Gastroesophageal sphincter (tissue), 4 donors: ENCODE measurements at regions not wholly inside any gene's neighbourhood (a gene's known extent, or its start where the extent isn't known, plus 50 kb on each side); places are given as distances from the start of the nearest gene placed in this dataset.

ENCODE experiments used
- ATAC-seq: fragments of 150-250 bp; one replicate; pipeline ENCODE4 v1.9.1; 2016; ENCODE audit warnings: mild to moderate bottlenecking, moderate library complexity
- H3K27ac ChIP-seq, 4 donors: fragments of 200-600 bp; sonication (generic) in 3 of 4; 1 replicate in 3 of 4; 2 replicates in 1 of 4; pipeline ENCODE4 v1.5.1; 2016 to 2019
- H3K27me3 ChIP-seq: fragments of 200-600 bp; sonication (generic); one replicate; pipeline ENCODE4 v1.5.1; 2019
- H3K36me3 ChIP-seq, 2 donors: fragments of 200-600 bp; sonication (generic); one replicate each; pipeline ENCODE4 v1.5.1; 2019; ENCODE audit warnings: control low read depth in 1 of 2
- H3K4me1 ChIP-seq, 3 donors: fragments of 200-600 bp; sonication (generic); 1 replicate in 2 of 3; 2 replicates in 1 of 3; pipeline ENCODE4 v1.5.1; 2016 to 2019; ENCODE audit warnings: control low read depth in 2 of 3
- H3K4me3 ChIP-seq, 2 donors: fragments of 200-600 bp; sonication (generic); one replicate each; pipeline ENCODE4 v1.5.1; 2019; ENCODE audit warnings: mild to moderate bottlenecking in 1 of 2, moderate library complexity in 1 of 2
- H3K9me3 ChIP-seq, 3 donors: fragments of 200-600 bp; sonication (generic); one replicate each; pipeline ENCODE4 v1.5.1; 2017 to 2019; ENCODE audit warnings: control low read depth in 2 of 3
- EP300 ChIP-seq: sonication (generic); formaldehyde crosslinking; IDR thresholded peaks from one replicate; pipeline ENCODE4 v1.6.1; 2017; ENCODE audit warnings: antibody characterized with exemption, mild to moderate bottlenecking
- POLR2A ChIP-seq, 2 donors: fragments of 450-650 bp; IDR thresholded peaks; one replicate each; pipeline ENCODE4 v1.6.1; 2017; ENCODE audit warnings: antibody characterized with exemption in 2 of 2, mild to moderate bottlenecking in 2 of 2, moderate library complexity in 1 of 2
- POLR2AphosphoS5 ChIP-seq: sonication (generic); formaldehyde crosslinking; IDR thresholded peaks from one replicate; pipeline ENCODE4 v1.6.1; 2017; ENCODE audit warnings: antibody characterized with exemption
- WGBS, 2 donors: methylation state at CpG; one replicate each; pipeline ENCODE4 v1.1.5; 2018; ENCODE audit warnings: low coverage in 1 of 2; 5-methylcytosine and 5-hydroxymethylcytosine counted together
- TF ChIP-seq, protein P1 (sequence below), 4 experiments: fragments of 200-600 bp in 2 of 4; fragments of 450-650 bp in 2 of 4; sonication (generic) in 1 of 4; IDR thresholded peaks; one replicate each; pipeline ENCODE4 v1.5.1; 2017 to 2019; ENCODE audit warnings: antibody characterized with exemption in 4 of 4, mild to moderate bottlenecking in 2 of 4, moderate library complexity in 2 of 4

DNA sequence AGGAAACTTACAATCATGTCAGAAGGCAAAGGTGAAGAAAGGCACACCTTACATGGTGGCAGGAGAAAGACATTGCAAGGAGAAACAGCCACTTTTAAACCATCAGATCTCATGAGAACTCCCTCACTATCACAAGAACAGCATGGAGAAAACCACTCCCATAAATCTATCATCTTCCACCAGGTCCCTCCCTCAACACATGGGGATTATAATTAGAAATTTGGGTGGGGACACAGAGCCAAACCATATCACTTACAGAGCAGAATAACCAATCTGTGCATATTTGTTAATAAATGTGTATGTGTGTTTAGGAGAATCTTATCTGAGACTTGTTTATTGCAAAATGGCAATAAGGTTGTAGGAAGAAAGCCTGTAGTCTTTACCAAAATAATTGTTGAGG lies 205.2 kb upstream of the ANO3 start:
- H3K4me1 ChIP-seq = no peaks in the 10 kb centered on the region
- no peak for ATAC-seq
- no peak overlapping the region for H3K4me3 ChIP-seq
- H3K36me3 ChIP-seq = no peaks in the 10 kb centered on the region
- no peaks in the 10 kb centered on the region for H3K9me3 ChIP-seq
- H3K27ac ChIP-seq = no peak overlapping the region
- TF ChIP-seq POLR2A (IDR thresholded peaks at IDR 0.05) = no peak
- no peak for TF ChIP-seq POLR2AphosphoS5
- TF ChIP-seq, protein P1, sequence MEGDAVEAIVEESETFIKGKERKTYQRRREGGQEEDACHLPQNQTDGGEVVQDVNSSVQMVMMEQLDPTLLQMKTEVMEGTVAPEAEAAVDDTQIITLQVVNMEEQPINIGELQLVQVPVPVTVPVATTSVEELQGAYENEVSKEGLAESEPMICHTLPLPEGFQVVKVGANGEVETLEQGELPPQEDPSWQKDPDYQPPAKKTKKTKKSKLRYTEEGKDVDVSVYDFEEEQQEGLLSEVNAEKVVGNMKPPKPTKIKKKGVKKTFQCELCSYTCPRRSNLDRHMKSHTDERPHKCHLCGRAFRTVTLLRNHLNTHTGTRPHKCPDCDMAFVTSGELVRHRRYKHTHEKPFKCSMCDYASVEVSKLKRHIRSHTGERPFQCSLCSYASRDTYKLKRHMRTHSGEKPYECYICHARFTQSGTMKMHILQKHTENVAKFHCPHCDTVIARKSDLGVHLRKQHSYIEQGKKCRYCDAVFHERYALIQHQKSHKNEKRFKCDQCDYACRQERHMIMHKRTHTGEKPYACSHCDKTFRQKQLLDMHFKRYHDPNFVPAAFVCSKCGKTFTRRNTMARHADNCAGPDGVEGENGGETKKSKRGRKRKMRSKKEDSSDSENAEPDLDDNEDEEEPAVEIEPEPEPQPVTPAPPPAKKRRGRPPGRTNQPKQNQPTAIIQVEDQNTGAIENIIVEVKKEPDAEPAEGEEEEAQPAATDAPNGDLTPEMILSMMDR (IDR thresholded peaks at IDR 0.05) = no peak
- no peaks in the 10 kb centered on the region for H3K27me3 ChIP-seq

GRCh38 chr11:26127336-26127735 lies 204.6 kb upstream of the ANO3 start:
- TF ChIP-seq, protein P1 (IDR thresholded peaks at IDR 0.05) = no peak
- no peak for TF ChIP-seq EP300
- no peak for TF ChIP-seq POLR2A (IDR thresholded peaks at IDR 0.05)
- Histone ChIP-seq H3K27me3 (no peaks in the 10 kb centered on the region), H3K4me1 (no peaks in the 10 kb centered on the region), H3K27ac (no peak overlapping the region), H3K9me3 (no peaks in the 10 kb centered on the region), H3K4me3 (no peak overlapping the region), H3K36me3 (no peaks in the 10 kb centered on the region)
- no peak for ATAC-seq

DNA sequence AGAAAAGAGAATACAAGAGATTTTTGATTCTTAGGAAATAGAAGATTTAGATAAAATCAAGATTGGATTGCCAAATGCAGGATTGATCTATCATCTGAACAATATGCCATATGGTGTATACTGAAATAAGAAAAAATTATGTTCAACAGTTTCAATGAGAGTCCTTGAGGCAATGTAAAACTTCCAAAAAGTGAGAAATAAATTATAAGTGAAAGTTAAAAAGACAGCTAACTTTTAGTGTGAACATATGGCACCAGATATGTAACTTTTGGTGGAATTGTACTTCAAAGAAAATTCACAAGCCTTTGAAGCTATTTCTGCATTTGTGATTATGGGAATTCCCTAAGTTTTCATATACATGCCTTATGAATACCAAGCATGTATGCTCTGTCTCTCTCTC lies 200.5 kb upstream of the ANO3 start:
- H3K27me3 ChIP-seq = no peaks in the 10 kb centered on the region
- H3K36me3 ChIP-seq = no peaks in the 10 kb centered on the region
- no peak for TF ChIP-seq POLR2AphosphoS5
- no peak for TF ChIP-seq POLR2A (IDR thresholded peaks at IDR 0.05)
- TF ChIP-seq, protein P1 (IDR thresholded peaks at IDR 0.05) = no peak
- TF ChIP-seq EP300 = no peak
- H3K4me1 ChIP-seq = no peaks in the 10 kb centered on the region
- no peak for ATAC-seq
- H3K9me3 ChIP-seq = no peaks in the 10 kb centered on the region
- no peak overlapping the region for H3K4me3 ChIP-seq
- H3K27ac ChIP-seq = no peak overlapping the region

GRCh38 chr11:26134053-26134452 lies 197.9 kb upstream of the ANO3 start:
- Histone ChIP-seq H3K27me3 (no peaks in the 10 kb centered on the region), H3K4me1 (no peaks in the 10 kb centered on the region), H3K9me3 (no peaks in the 10 kb centered on the region), H3K27ac (no peak overlapping the region), H3K36me3 (no peaks in the 10 kb centered on the region), H3K4me3 (no peak overlapping the region)
- 82 to 100% methylated on average over 1 of the region's 1 CpG for WGBS, 2 donors
- ATAC-seq = no peak
- TF ChIP-seq EP300 = no peak

- Histone ChIP-seq H3K27me3 (no peaks in the 10 kb centered on the region), H3K36me3 (no peaks in the 10 kb centered on the region), H3K4me3 (no peak overlapping the region), H3K9me3 (no peaks in the 10 kb centered on the region), H3K27ac (no peak overlapping the region), H3K4me1 (no peaks in the 10 kb centered on the region)
- WGBS, 2 donors = 61 to 62% methylated on average over 6 of the region's 6 CpGs
- no peak for ATAC-seq
- no peak for TF ChIP-seq POLR2A (IDR thresholded peaks at IDR 0.05)
- TF ChIP-seq, protein P1 (IDR thresholded peaks at IDR 0.05) = peak in 1 of 4 experiments; percentile 41
Measured at GRCh38 chr11:26134481-26135355, 197.2 kb upstream of the ANO3 start.
